Right renal pelvis (tissue), 4 donors: ENCODE measurements at regions not wholly inside any gene's neighbourhood (a gene's known extent, or its start where the extent isn't known, plus 50 kb on each side); places are given as distances from the start of the nearest gene placed in this dataset.

Experiments
- DNase-seq, 4 donors: peaks; one replicate each; pipeline ENCODE4 v3.0.0-alpha.2; 2013; ENCODE audit warnings: low read depth in 4 of 4, low spot score in 3 of 4, missing footprints in 1 of 4

- DNase-seq, result no peak
Measured at GRCh38 chr4:7128234-7128633, 60.4 kb upstream of the GRPEL1 start.

GRCh38 chr4:7127576-7127975, 59.7 kb upstream of the GRPEL1 start:
- no peak for DNase-seq

GRCh38 chr4:7126981-7127380, 59.1 kb upstream of the GRPEL1 start:
- DNase-seq, result no peak

- peak in 1 of 4 donors; percentile 41 for DNase-seq
Measured at GRCh38 chr4:7124689-7125442, 57.0 kb upstream of the GRPEL1 start.

- DNase-seq, result no peak
Measured at GRCh38 chr4:7121866-7122653, 54.2 kb upstream of the GRPEL1 start.

GRCh38 chr4:7121174-7121573, 53.3 kb upstream of the GRPEL1 start:
- DNase-seq, result no peak

- DNase-seq, result no peak
Measured at GRCh38 chr4:7120341-7120740, 52.5 kb upstream of the GRPEL1 start.

- DNase-seq, result no peak
Measured at GRCh38 chr4:7118013-7118832, 50.4 kb upstream of the GRPEL1 start.
